Smooth muscle cell of the brain vasculature (primary cell): ENCODE measurements at regions not wholly inside any gene's neighbourhood (a gene's known extent, or its start where the extent isn't known, plus 50 kb on each side); places are given as distances from the start of the nearest gene placed in this dataset.
"Not testable (repeated sequence)": the region's sequence is repeated elsewhere in the genome, so short reads cannot be mapped to it uniquely, and the experiment has no call there.

ENCODE experiments used
- DNase-seq: peaks from one replicate; pipeline ENCODE4 v3.0.0-alpha.2; 2012; ENCODE audit warnings: low read depth, low spot score

GRCh38 chr15:22134941-22135566 is 54.7 kb downstream of the OR4M2 start:
- DNase-seq, result not testable (repeated sequence)

GRCh38 chr15:22137572-22137971 is 57.2 kb downstream of the OR4M2 start:
- not testable (repeated sequence) for DNase-seq

- not testable (repeated sequence) for DNase-seq
Observed at GRCh38 chr15:22141106-22141505, 60.8 kb downstream of the OR4M2 start.

- DNase-seq, result not testable (repeated sequence)
Observed at GRCh38 chr15:22148109-22148508, 67.8 kb downstream of the OR4M2 start.

- not testable (repeated sequence) for DNase-seq
Observed at GRCh38 chr15:22158243-22158642, 77.9 kb downstream of the OR4M2 start.

GRCh38 chr15:22160283-22160682 is 80.0 kb downstream of the OR4M2 start:
- DNase-seq, result not testable (repeated sequence)

- not testable (repeated sequence) for DNase-seq
Observed at GRCh38 chr15:22160741-22161140, 80.4 kb downstream of the OR4M2 start.

- DNase-seq, result not testable (repeated sequence)
Observed at GRCh38 chr15:22161398-22161797, 81.1 kb downstream of the OR4M2 start.

GRCh38 chr15:22163715-22164114 is 83.4 kb downstream of the OR4M2 start:
- DNase-seq, result not testable (repeated sequence)

GRCh38 chr15:22167521-22167920 is 87.2 kb downstream of the OR4M2 start:
- DNase-seq, result not testable (repeated sequence)

- DNase-seq, result not testable (repeated sequence)
Observed at GRCh38 chr15:22173029-22173998, 93.0 kb downstream of the OR4M2 start.

- not testable (repeated sequence) for DNase-seq
Observed at GRCh38 chr15:22174088-22174487, 93.8 kb downstream of the OR4M2 start.

- not testable (repeated sequence) for DNase-seq
Observed at GRCh38 chr15:22177965-22178364, 97.6 kb downstream of the OR4M2 start.

GRCh38 chr15:22178438-22178837 is 98.1 kb downstream of the OR4M2 start:
- not testable (repeated sequence) for DNase-seq

- not testable (repeated sequence) for DNase-seq
Observed at GRCh38 chr15:22179043-22179442, 98.7 kb downstream of the OR4M2 start.

- not testable (repeated sequence) for DNase-seq
Observed at GRCh38 chr15:22180611-22181010, 100.3 kb downstream of the OR4M2 start.

GRCh38 chr15:22184678-22185077 is 104.4 kb downstream of the OR4M2 start:
- DNase-seq, result not testable (repeated sequence)

GRCh38 chr15:22186846-22187532 is 106.7 kb downstream of the OR4M2 start:
- not testable (repeated sequence) for DNase-seq

- not testable (repeated sequence) for DNase-seq
Observed at GRCh38 chr15:22191818-22192217, 111.5 kb downstream of the OR4M2 start.

GRCh38 chr15:22194739-22195617 is 114.7 kb downstream of the OR4M2 start:
- DNase-seq, result not testable (repeated sequence)

GRCh38 chr15:22196423-22196822 is 116.1 kb downstream of the OR4M2 start:
- DNase-seq, result not testable (repeated sequence)
